Naive B cell (primary cell): ENCODE measurements at regions not wholly inside any gene's neighbourhood (a gene's known extent, or its start where the extent isn't known, plus 50 kb on each side); places are given as distances from the start of the nearest gene placed in this dataset.
"Not testable (repeated sequence)": the region's sequence is repeated elsewhere in the genome, so short reads cannot be mapped to it uniquely, and the experiment has no call there.

Experiments used
- ATAC-seq, 2 donors: fragments of 150-1000 bp; cut with Tn5 transposase; 2 replicates each; pipeline ENCODE4 v1.10.0; 2021; ENCODE audit warnings: low read depth in 2 of 2, mild to moderate bottlenecking in 2 of 2, moderate library complexity in 2 of 2
- DNase-seq: peaks from one replicate; pipeline ENCODE4 v3.0.0; 2022
- H3K27ac Mint-ChIP-seq, 6 donors: one replicate each; pipeline ENCODE4 v1.8.0; 2020 to 2022; ENCODE audit warnings: mild to moderate bottlenecking in 6 of 6, mixed read lengths in 6 of 6, moderate library complexity in 5 of 6, inconsistent platforms in 2 of 6
- H3K27me3 Mint-ChIP-seq, 3 donors: one replicate each; pipeline ENCODE4 v1.8.0; 2021 to 2022; ENCODE audit warnings: mixed read lengths in 3 of 3, mild to moderate bottlenecking in 1 of 3
- H3K36me3 Mint-ChIP-seq, 2 donors: one replicate each; pipeline ENCODE4 v1.8.0; 2020 to 2022; ENCODE audit warnings: mixed read lengths in 2 of 2, inconsistent platforms in 1 of 2, mild to moderate bottlenecking in 1 of 2
- H3K4me1 Mint-ChIP-seq, 3 donors: one replicate each; pipeline ENCODE4 v1.8.0; 2020 to 2022; ENCODE audit warnings: mixed read lengths in 3 of 3, inconsistent platforms in 1 of 3, mild to moderate bottlenecking in 1 of 3, moderate library complexity in 1 of 3
- H3K4me3 Mint-ChIP-seq, 8 donors: one replicate each; pipeline ENCODE4 v1.8.0; 2020 to 2022; ENCODE audit warnings: mild to moderate bottlenecking in 8 of 8, mixed read lengths in 8 of 8, moderate library complexity in 8 of 8, inconsistent platforms in 2 of 8
- H3K9me3 Mint-ChIP-seq, 7 donors: one replicate each; pipeline ENCODE4 v1.8.0; 2020 to 2022; ENCODE audit warnings: mixed read lengths in 7 of 7, mild to moderate bottlenecking in 5 of 7, inconsistent platforms in 2 of 7, moderate library complexity in 1 of 7

- Mint-ChIP-seq H3K27ac (peak overlapping the region in 1 of 6 donors; percentile 57), H3K4me3 (no peak overlapping the region), H3K36me3 (no peaks in the 10 kb centered on the region)
Observed at GRCh38 chr1:29592731-29593130, 356.4 kb downstream of the PTPRU start.

GRCh38 chr1:29592261-29592615, 355.9 kb downstream of the PTPRU start:
- H3K27ac Mint-ChIP-seq: no peak overlapping the region
- peaks cover 7 to 24% (median 11%) of the 10 kb centered on the region in 3 donors for H3K27me3 Mint-ChIP-seq
- ATAC-seq (no peak), DNase-seq (no peak)
- peaks cover 0 to 12% (median 4%) of the 10 kb centered on the region in 7 donors for H3K9me3 Mint-ChIP-seq
- peak overlapping the region in 1 of 8 donors; percentile 2 for H3K4me3 Mint-ChIP-seq
- H3K4me1 Mint-ChIP-seq: no peaks in the 10 kb centered on the region
- no peaks in the 10 kb centered on the region for H3K36me3 Mint-ChIP-seq

More at GRCh38 chr1:29592731-29593130, 356.4 kb downstream of the PTPRU start:
- no peak for ATAC-seq
- peaks cover 7 to 19% (median 11%) of the 10 kb centered on the region in 3 donors for H3K27me3 Mint-ChIP-seq
- H3K4me1 Mint-ChIP-seq: no peaks in the 10 kb centered on the region
- no peak for DNase-seq
- H3K9me3 Mint-ChIP-seq: peaks cover 0 to 12% (median 4%) of the 10 kb centered on the region in 7 donors

GRCh38 chr1:29591601-29592260, 355.4 kb downstream of the PTPRU start:
- no peak for DNase-seq

GRCh38 chr1:29590583-29591565, 354.6 kb downstream of the PTPRU start:
- ATAC-seq (no peak), DNase-seq (no peak)
- Mint-ChIP-seq H3K27ac (no peak overlapping the region), H3K4me1 (no peaks in the 10 kb centered on the region), H3K9me3 (peaks cover 3 to 20% (median 10%) of the 10 kb centered on the region in 7 donors), H3K36me3 (no peaks in the 10 kb centered on the region), H3K27me3 (peaks cover 0 to 32% (median 11%) of the 10 kb centered on the region in 3 donors), H3K4me3 (no peak overlapping the region)

More at GRCh38 chr1:29591601-29592260, 355.4 kb downstream of the PTPRU start:
- ATAC-seq: no peak
- Mint-ChIP-seq H3K9me3 (peaks cover under 1 to 16% (median 7%) of the 10 kb centered on the region in 7 donors), H3K27me3 (peaks cover 4 to 29% (median 11%) of the 10 kb centered on the region in 3 donors), H3K4me3 (no peak overlapping the region), H3K36me3 (no peaks in the 10 kb centered on the region), H3K4me1 (no peaks in the 10 kb centered on the region), H3K27ac (peak overlapping the region in 1 of 6 donors; percentile 70)

- ATAC-seq, H3K4me3 Mint-ChIP-seq, DNase-seq, H3K36me3 Mint-ChIP-seq, H3K27ac Mint-ChIP-seq, H3K4me1 Mint-ChIP-seq: not testable (repeated sequence)
- Mint-ChIP-seq H3K9me3 (peaks cover 3 to 20% (median 10%) of the 10 kb centered on the region in 7 donors), H3K27me3 (peaks cover 0 to 38% (median 16%) of the 10 kb centered on the region in 3 donors)
Observed at GRCh38 chr1:29589716-29590115, 353.4 kb downstream of the PTPRU start.

- no peaks in the 10 kb centered on the region for H3K36me3 Mint-ChIP-seq
- peaks cover 3 to 20% (median 10%) of the 10 kb centered on the region in 7 donors for H3K9me3 Mint-ChIP-seq
- ATAC-seq (no peak), DNase-seq (no peak)
- H3K27ac Mint-ChIP-seq: no peak overlapping the region
- peaks cover 0 to 36% (median 19%) of the 10 kb centered on the region in 3 donors for H3K27me3 Mint-ChIP-seq
- no peak overlapping the region for H3K4me3 Mint-ChIP-seq
- H3K4me1 Mint-ChIP-seq: no peaks in the 10 kb centered on the region
Observed at GRCh38 chr1:29586991-29587745, 350.8 kb downstream of the PTPRU start.

- H3K9me3 Mint-ChIP-seq: peaks cover 3 to 20% (median 10%) of the 10 kb centered on the region in 7 donors
- H3K4me1 Mint-ChIP-seq: no peaks in the 10 kb centered on the region
- H3K27ac Mint-ChIP-seq: no peak overlapping the region
- H3K4me3 Mint-ChIP-seq: no peak overlapping the region
- H3K36me3 Mint-ChIP-seq: no peaks in the 10 kb centered on the region
- H3K27me3 Mint-ChIP-seq: peaks cover 0 to 33% (median 16%) of the 10 kb centered on the region in 3 donors
- no peak for DNase-seq
- ATAC-seq: no peak
Observed at GRCh38 chr1:29586215-29586614, 349.9 kb downstream of the PTPRU start.

- H3K4me3 Mint-ChIP-seq: no peak overlapping the region
- H3K4me1 Mint-ChIP-seq: no peaks in the 10 kb centered on the region
- ATAC-seq: no peak
- no peak overlapping the region for H3K27ac Mint-ChIP-seq
- peaks cover 3 to 20% (median 9%) of the 10 kb centered on the region in 7 donors for H3K9me3 Mint-ChIP-seq
- DNase-seq: no peak
- H3K27me3 Mint-ChIP-seq: peaks cover 0 to 33% (median 17%) of the 10 kb centered on the region in 3 donors
- H3K36me3 Mint-ChIP-seq: no peaks in the 10 kb centered on the region
Observed at GRCh38 chr1:29585656-29586055, 349.3 kb downstream of the PTPRU start.

- Mint-ChIP-seq H3K36me3 (no peaks in the 10 kb centered on the region), H3K27me3 (peaks cover 0 to 33% (median 22%) of the 10 kb centered on the region in 3 donors), H3K27ac (no peak overlapping the region), H3K4me1 (no peaks in the 10 kb centered on the region), H3K9me3 (peaks cover 3 to 20% (median 8%) of the 10 kb centered on the region in 7 donors), H3K4me3 (no peak overlapping the region)
- no peak for ATAC-seq
- no peak for DNase-seq
Observed at GRCh38 chr1:29585201-29585600, 348.9 kb downstream of the PTPRU start.

- no peak for ATAC-seq
- DNase-seq: no peak
- Mint-ChIP-seq H3K27ac (no peak overlapping the region), H3K9me3 (peaks cover 3 to 16% (median 5%) of the 10 kb centered on the region in 7 donors), H3K4me3 (no peak overlapping the region), H3K27me3 (peaks cover 0 to 29% (median 23%) of the 10 kb centered on the region in 3 donors), H3K36me3 (no peaks in the 10 kb centered on the region), H3K4me1 (no peaks in the 10 kb centered on the region)
Observed at GRCh38 chr1:29584776-29585175, 348.5 kb downstream of the PTPRU start.

- H3K27ac Mint-ChIP-seq: no peak overlapping the region
- H3K9me3 Mint-ChIP-seq: peaks cover 3 to 12% (median 4%) of the 10 kb centered on the region in 7 donors
- ATAC-seq (no peak), DNase-seq (no peak)
- H3K36me3 Mint-ChIP-seq: no peaks in the 10 kb centered on the region
- no peaks in the 10 kb centered on the region for H3K4me1 Mint-ChIP-seq
- peaks cover 0 to 27% (median 23%) of the 10 kb centered on the region in 3 donors for H3K27me3 Mint-ChIP-seq
- H3K4me3 Mint-ChIP-seq: no peak overlapping the region
Observed at GRCh38 chr1:29584362-29584761, 348.0 kb downstream of the PTPRU start.

- no peaks in the 10 kb centered on the region for H3K4me1 Mint-ChIP-seq
- DNase-seq (no peak), ATAC-seq (no peak)
- H3K27me3 Mint-ChIP-seq: peaks cover 4 to 27% (median 23%) of the 10 kb centered on the region in 3 donors
- no peak overlapping the region for H3K27ac Mint-ChIP-seq
- no peak overlapping the region for H3K4me3 Mint-ChIP-seq
- peaks cover 0 to 9% (median 4%) of the 10 kb centered on the region in 7 donors for H3K9me3 Mint-ChIP-seq
- no peaks in the 10 kb centered on the region for H3K36me3 Mint-ChIP-seq
Observed at GRCh38 chr1:29583727-29584126, 347.4 kb downstream of the PTPRU start.

GRCh38 chr1:29581256-29581655, 344.9 kb downstream of the PTPRU start:
- DNase-seq (no peak), ATAC-seq (no peak)
- no peak overlapping the region for H3K27ac Mint-ChIP-seq
- no peaks in the 10 kb centered on the region for H3K36me3 Mint-ChIP-seq
- H3K27me3 Mint-ChIP-seq: peaks cover 12 to 23% (median 14%) of the 10 kb centered on the region in 3 donors
- H3K4me3 Mint-ChIP-seq: no peak overlapping the region
- H3K9me3 Mint-ChIP-seq: no peaks in the 10 kb centered on the region
- no peaks in the 10 kb centered on the region for H3K4me1 Mint-ChIP-seq
